HepG2 (cell line): ENCODE measurements at regions not wholly inside any gene's neighbourhood (a gene's known extent, or its start where the extent isn't known, plus 50 kb on each side); places are given as distances from the start of the nearest gene placed in this dataset.

Experiments
- AHR ChIP-seq: IDR thresholded peaks from 2 replicates; pipeline ENCODE4 v1.6.1; 2018; ENCODE audit warnings: missing genetic modification reagents, missing compliant biosample characterization
- CENPX ChIP-seq: sonication (generic); formaldehyde crosslinking; IDR thresholded peaks from 2 replicates; pipeline ENCODE4 v1.9.0; 2021; ENCODE audit warnings: mild to moderate bottlenecking, missing genetic modification reagents, moderate library complexity
- EEA1 ChIP-seq: sonication (generic); formaldehyde crosslinking; IDR thresholded peaks from 2 replicates; pipeline ENCODE4 v1.5.1; 2020; ENCODE audit warnings: mild to moderate bottlenecking, missing genetic modification reagents, borderline replicate concordance
- HES4 ChIP-seq: sonication (generic); formaldehyde crosslinking; IDR thresholded peaks from 2 replicates; pipeline ENCODE4 v1.9.0; 2021; ENCODE audit warnings: mild to moderate bottlenecking, missing genetic modification reagents, borderline replicate concordance
- HMGA1 ChIP-seq: sonication (generic); formaldehyde crosslinking; conservative IDR thresholded peaks from 2 replicates; pipeline ENCODE4 v1.4.0; 2020; ENCODE audit warnings: missing genetic modification reagents
- IRF2 ChIP-seq: IDR thresholded peaks from 2 replicates; pipeline ENCODE4 v1.6.1; 2018; ENCODE audit warnings: missing genetic modification reagents, missing compliant biosample characterization
- KDM5B ChIP-seq: sonication (generic); formaldehyde crosslinking; IDR thresholded peaks from 2 replicates; pipeline ENCODE4 v1.4.0; 2020; ENCODE audit warnings: missing genetic modification reagents, mild to moderate bottlenecking, borderline replicate concordance
- MED8 ChIP-seq: sonication (generic); formaldehyde crosslinking; IDR thresholded peaks from 2 replicates; pipeline ENCODE4 v1.8.1; 2023; ENCODE audit warnings: mild to moderate bottlenecking, missing genetic modification reagents; ENCODE audit not compliant: insufficient replicate concordance
- NFATC3 ChIP-seq: sonication (generic); formaldehyde crosslinking; IDR thresholded peaks from 2 replicates; pipeline ENCODE4 v1.5.1; 2020; ENCODE audit warnings: mild to moderate bottlenecking, missing genetic modification reagents
- PHF8 ChIP-seq: sonication (generic); formaldehyde crosslinking; IDR thresholded peaks from 2 replicates; pipeline ENCODE4 v1.5.0; 2020; ENCODE audit warnings: missing genetic modification reagents
- RARG ChIP-seq: sonication (generic); formaldehyde crosslinking; IDR thresholded peaks from 2 replicates; pipeline ENCODE4 v1.4.0; 2020; ENCODE audit warnings: low read depth, mild to moderate bottlenecking, missing genetic modification reagents
- SMYD3 ChIP-seq: sonication (generic); formaldehyde crosslinking; IDR thresholded peaks from 2 replicates; pipeline ENCODE4 v1.8.1; 2023; ENCODE audit warnings: mild to moderate bottlenecking, missing genetic modification reagents
- THAP11 ChIP-seq: IDR thresholded peaks from 2 replicates; pipeline ENCODE4 v1.6.1; 2016; ENCODE audit warnings: missing biosample characterization, missing genetic modification reagents
- YY1 ChIP-seq: IDR thresholded peaks from 2 replicates; pipeline ENCODE4 v1.6.1; 2011; ENCODE audit warnings: low read length, low read depth, moderate library complexity, mild to moderate bottlenecking; ENCODE audit not compliant: insufficient read depth, insufficient replicate concordance
- ZBTB1 ChIP-seq: sonication (generic); formaldehyde crosslinking; IDR thresholded peaks from 2 replicates; pipeline ENCODE4 v1.4.0; 2020; ENCODE audit warnings: missing genetic modification reagents, borderline replicate concordance
- ZBTB20 ChIP-seq: sonication (generic); formaldehyde crosslinking; IDR thresholded peaks from 2 replicates; pipeline ENCODE4 v1.8.1; 2023; ENCODE audit warnings: missing genetic modification reagents, low read depth, mild to moderate bottlenecking, borderline replicate concordance
- ZKSCAN8 ChIP-seq: IDR thresholded peaks from 2 replicates; pipeline ENCODE4 v1.6.1; 2016; ENCODE audit warnings: borderline replicate concordance, missing genetic modification reagents, missing compliant biosample characterization
- ZNF230 ChIP-seq: sonication (generic); formaldehyde crosslinking; IDR thresholded peaks from 2 replicates; pipeline ENCODE4 v1.4.0; 2020; ENCODE audit warnings: mild to moderate bottlenecking, missing genetic modification reagents
- ZNF382 ChIP-seq: sonication (generic); formaldehyde crosslinking; IDR thresholded peaks from 2 replicates; pipeline ENCODE4 v1.5.0; 2020; ENCODE audit warnings: missing genetic modification reagents, mild to moderate bottlenecking, borderline replicate concordance
- ZNF383 ChIP-seq: sonication (generic); formaldehyde crosslinking; IDR thresholded peaks from 2 replicates; pipeline ENCODE4 v1.4.0; 2020; ENCODE audit warnings: missing genetic modification reagents, mild to moderate bottlenecking, borderline replicate concordance
- ZNF615 ChIP-seq: sonication (generic); formaldehyde crosslinking; IDR thresholded peaks from 2 replicates; pipeline ENCODE4 v1.5.0; 2020; ENCODE audit warnings: mild to moderate bottlenecking, missing genetic modification reagents, borderline replicate concordance
- TF ChIP-seq, protein P1 (sequence below): IDR thresholded peaks from 2 replicates; pipeline ENCODE4 v1.6.1; 2016; ENCODE audit warnings: mild to moderate bottlenecking, missing biosample characterization, missing genetic modification reagents
- TF ChIP-seq, protein P2 (sequence below), 2 experiments: sonication (generic) in 1 of 2; formaldehyde crosslinking in 1 of 2; IDR thresholded peaks; 2 replicates each; pipeline versions ENCODE4 v1.4.0 to v1.6.1; 2018 to 2020; ENCODE audit warnings: missing genetic modification reagents in 2 of 2, borderline replicate concordance in 1 of 2, low read depth in 1 of 2, mild to moderate bottlenecking in 1 of 2, missing biosample characterization in 1 of 2
- TF ChIP-seq, protein P3 (sequence below): sonication (generic); formaldehyde crosslinking; IDR thresholded peaks from 2 replicates; pipeline ENCODE4 v1.4.0; 2020; ENCODE audit warnings: mild to moderate bottlenecking, missing genetic modification reagents
- TF ChIP-seq, protein P4 (sequence below): sonication (generic); formaldehyde crosslinking; IDR thresholded peaks from 2 replicates; pipeline ENCODE4 v1.5.0; 2020; ENCODE audit warnings: missing genetic modification reagents
- TF ChIP-seq, protein P5 (sequence below): sonication (generic); formaldehyde crosslinking; IDR thresholded peaks from 2 replicates; pipeline ENCODE4 v1.8.0; 2022; ENCODE audit warnings: missing genetic modification reagents, mild to moderate bottlenecking, borderline replicate concordance
- TF ChIP-seq, protein P6 (sequence below): IDR thresholded peaks from 2 replicates; pipeline ENCODE4 v1.6.1; 2016; ENCODE audit warnings: low read depth, borderline replicate concordance

DNA sequence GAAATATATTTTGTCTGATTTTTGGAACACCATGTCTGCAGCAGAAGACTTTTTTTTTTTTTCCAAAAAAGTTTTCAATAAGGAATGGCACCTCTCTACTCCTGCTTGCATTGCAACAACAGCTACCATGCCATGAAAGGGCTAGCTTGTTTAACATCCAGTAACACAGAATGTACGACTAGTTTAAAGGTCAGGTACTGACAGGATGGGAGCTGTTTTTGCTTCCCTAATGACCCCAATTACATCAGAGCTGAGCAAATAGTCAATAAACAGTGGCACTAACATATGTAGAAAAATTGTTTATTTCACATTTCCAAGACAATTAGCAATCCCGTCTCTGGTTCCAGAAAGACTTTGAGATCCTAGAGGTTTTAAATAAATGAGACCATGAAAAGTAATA, 693.8 kb downstream of the NR2F1-AS1 start (continued):
- no peak for TF ChIP-seq KDM5B (CRISPR knock-in tag)
- TF ChIP-seq, protein P1, sequence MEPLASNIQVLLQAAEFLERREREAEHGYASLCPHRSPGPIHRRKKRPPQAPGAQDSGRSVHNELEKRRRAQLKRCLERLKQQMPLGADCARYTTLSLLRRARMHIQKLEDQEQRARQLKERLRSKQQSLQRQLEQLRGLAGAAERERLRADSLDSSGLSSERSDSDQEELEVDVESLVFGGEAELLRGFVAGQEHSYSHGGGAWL (CRISPR knock-in tag): no peak
- TF ChIP-seq AHR (CRISPR knock-in tag): no peak; the same call in 1 of the 2 replicates
- TF ChIP-seq, protein P2, sequence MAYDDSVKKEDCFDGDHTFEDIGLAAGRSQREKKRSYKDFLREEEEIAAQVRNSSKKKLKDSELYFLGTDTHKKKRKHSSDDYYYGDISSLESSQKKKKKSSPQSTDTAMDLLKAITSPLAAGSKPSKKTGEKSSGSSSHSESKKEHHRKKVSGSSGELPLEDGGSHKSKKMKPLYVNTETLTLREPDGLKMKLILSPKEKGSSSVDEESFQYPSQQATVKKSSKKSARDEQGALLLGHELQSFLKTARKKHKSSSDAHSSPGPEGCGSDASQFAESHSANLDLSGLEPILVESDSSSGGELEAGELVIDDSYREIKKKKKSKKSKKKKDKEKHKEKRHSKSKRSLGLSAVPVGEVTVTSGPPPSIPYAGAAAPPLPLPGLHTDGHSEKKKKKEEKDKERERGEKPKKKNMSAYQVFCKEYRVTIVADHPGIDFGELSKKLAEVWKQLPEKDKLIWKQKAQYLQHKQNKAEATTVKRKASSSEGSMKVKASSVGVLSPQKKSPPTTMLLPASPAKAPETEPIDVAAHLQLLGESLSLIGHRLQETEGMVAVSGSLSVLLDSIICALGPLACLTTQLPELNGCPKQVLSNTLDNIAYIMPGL (CRISPR knock-in tag; IDR thresholded peaks at IDR 0.05; ENCODE audit: borderline replicate concordance in 1 of 2, low read depth in 1 of 2): peak in 1 of 2 experiments; percentile 62; a peak in 2 of 4 replicates
- peak; percentile 70 for TF ChIP-seq THAP11 (CRISPR knock-in tag)
- TF ChIP-seq, protein P3, sequence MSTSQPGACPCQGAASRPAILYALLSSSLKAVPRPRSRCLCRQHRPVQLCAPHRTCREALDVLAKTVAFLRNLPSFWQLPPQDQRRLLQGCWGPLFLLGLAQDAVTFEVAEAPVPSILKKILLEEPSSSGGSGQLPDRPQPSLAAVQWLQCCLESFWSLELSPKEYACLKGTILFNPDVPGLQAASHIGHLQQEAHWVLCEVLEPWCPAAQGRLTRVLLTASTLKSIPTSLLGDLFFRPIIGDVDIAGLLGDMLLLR: no peak
- no peak for TF ChIP-seq PHF8 (CRISPR knock-in tag)
- no peak for TF ChIP-seq RARG
- TF ChIP-seq NFATC3: no peak
- TF ChIP-seq, protein P4, sequence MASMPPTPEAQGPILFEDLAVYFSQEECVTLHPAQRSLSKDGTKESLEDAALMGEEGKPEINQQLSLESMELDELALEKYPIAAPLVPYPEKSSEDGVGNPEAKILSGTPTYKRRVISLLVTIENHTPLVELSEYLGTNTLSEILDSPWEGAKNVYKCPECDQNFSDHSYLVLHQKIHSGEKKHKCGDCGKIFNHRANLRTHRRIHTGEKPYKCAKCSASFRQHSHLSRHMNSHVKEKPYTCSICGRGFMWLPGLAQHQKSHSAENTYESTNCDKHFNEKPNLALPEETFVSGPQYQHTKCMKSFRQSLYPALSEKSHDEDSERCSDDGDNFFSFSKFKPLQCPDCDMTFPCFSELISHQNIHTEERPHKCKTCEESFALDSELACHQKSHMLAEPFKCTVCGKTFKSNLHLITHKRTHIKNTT (CRISPR knock-in tag): no peak
- TF ChIP-seq MED8 (CRISPR knock-in tag): peak; percentile 56
- TF ChIP-seq, protein P5, sequence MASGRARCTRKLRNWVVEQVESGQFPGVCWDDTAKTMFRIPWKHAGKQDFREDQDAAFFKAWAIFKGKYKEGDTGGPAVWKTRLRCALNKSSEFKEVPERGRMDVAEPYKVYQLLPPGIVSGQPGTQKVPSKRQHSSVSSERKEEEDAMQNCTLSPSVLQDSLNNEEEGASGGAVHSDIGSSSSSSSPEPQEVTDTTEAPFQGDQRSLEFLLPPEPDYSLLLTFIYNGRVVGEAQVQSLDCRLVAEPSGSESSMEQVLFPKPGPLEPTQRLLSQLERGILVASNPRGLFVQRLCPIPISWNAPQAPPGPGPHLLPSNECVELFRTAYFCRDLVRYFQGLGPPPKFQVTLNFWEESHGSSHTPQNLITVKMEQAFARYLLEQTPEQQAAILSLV (CRISPR knock-in tag): no peak
- peak; percentile 90; the same call in 1 of the 2 replicates for TF ChIP-seq ZBTB20 (CRISPR knock-in tag)
- no peak for TF ChIP-seq YY1
- TF ChIP-seq ZNF615 (CRISPR knock-in tag): no peak
- no peak for TF ChIP-seq ZBTB1 (CRISPR knock-in tag)
- peak; percentile 80 for TF ChIP-seq IRF2 (CRISPR knock-in tag)
- peak; percentile 82; the same call in 1 of the 2 replicates for TF ChIP-seq ZKSCAN8 (CRISPR knock-in tag)
- TF ChIP-seq CENPX (CRISPR knock-in tag): no peak
- no peak for TF ChIP-seq ZNF382 (CRISPR knock-in tag)
- TF ChIP-seq EEA1 (CRISPR knock-in tag): no peak
- no peak for TF ChIP-seq ZNF383
- TF ChIP-seq HES4: no peak
- no peak for TF ChIP-seq ZNF230 (CRISPR knock-in tag)
- no peak for TF ChIP-seq HMGA1 (CRISPR knock-in tag)
- TF ChIP-seq SMYD3 (CRISPR knock-in tag): 0 out of 2 replicates have a peak, but pooled peaks have one; percentile 52
- TF ChIP-seq, protein P6, sequence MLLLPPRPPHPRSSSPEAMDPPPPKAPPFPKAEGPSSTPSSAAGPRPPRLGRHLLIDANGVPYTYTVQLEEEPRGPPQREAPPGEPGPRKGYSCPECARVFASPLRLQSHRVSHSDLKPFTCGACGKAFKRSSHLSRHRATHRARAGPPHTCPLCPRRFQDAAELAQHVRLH (CRISPR knock-in tag): peak; percentile 88
